Esophagus squamous epithelium (tissue), 4 donors: ENCODE measurements at regions not wholly inside any gene's neighbourhood (a gene's known extent, or its start where the extent isn't known, plus 50 kb on each side); places are given as distances from the start of the nearest gene placed in this dataset.

ENCODE experiments used
- POLR2A ChIP-seq, 4 donors: fragments of 450-650 bp; IDR thresholded peaks; one replicate each; pipeline ENCODE4 v1.6.1; 2017; ENCODE audit warnings: antibody characterized with exemption in 4 of 4, mild to moderate bottlenecking in 4 of 4, moderate library complexity in 3 of 4
- TF ChIP-seq, protein P1 (sequence below), 6 experiments: fragments of 450-650 bp in 4 of 6; fragments of 200-600 bp in 2 of 6; sonication (generic) in 2 of 6; IDR thresholded peaks; one replicate each; pipeline ENCODE4 v1.5.1; 2016 to 2019; ENCODE audit warnings: antibody characterized with exemption in 6 of 6, mild to moderate bottlenecking in 4 of 6, moderate library complexity in 4 of 6

DNA sequence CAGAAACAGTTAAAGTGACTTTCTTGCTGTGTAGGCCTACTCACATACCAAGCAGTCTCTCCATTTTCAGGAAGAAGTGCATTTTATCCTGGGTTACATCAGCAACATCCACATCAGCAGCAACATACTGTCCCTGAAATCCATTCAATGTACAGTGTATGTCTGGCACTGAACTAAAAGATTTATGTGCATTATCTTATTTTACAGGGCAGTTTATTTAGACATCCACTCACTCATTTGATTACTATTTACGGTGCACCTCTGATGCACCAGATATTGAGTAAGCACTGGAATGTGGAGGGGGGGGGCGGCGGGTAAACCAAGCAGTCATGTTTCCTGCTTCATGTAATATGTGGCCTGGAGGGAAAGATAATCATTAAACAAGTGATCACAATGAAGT is 1128.2 kb downstream of the BCL11A start:
- TF ChIP-seq, protein P1, sequence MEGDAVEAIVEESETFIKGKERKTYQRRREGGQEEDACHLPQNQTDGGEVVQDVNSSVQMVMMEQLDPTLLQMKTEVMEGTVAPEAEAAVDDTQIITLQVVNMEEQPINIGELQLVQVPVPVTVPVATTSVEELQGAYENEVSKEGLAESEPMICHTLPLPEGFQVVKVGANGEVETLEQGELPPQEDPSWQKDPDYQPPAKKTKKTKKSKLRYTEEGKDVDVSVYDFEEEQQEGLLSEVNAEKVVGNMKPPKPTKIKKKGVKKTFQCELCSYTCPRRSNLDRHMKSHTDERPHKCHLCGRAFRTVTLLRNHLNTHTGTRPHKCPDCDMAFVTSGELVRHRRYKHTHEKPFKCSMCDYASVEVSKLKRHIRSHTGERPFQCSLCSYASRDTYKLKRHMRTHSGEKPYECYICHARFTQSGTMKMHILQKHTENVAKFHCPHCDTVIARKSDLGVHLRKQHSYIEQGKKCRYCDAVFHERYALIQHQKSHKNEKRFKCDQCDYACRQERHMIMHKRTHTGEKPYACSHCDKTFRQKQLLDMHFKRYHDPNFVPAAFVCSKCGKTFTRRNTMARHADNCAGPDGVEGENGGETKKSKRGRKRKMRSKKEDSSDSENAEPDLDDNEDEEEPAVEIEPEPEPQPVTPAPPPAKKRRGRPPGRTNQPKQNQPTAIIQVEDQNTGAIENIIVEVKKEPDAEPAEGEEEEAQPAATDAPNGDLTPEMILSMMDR (IDR thresholded peaks at IDR 0.05) = no peak
- no peak for TF ChIP-seq POLR2A (IDR thresholded peaks at IDR 0.05)
